HEK293T (cell line): ENCODE measurements at regions not wholly inside any gene's neighbourhood (a gene's known extent, or its start where the extent isn't known, plus 50 kb on each side); places are given as distances from the start of the nearest gene placed in this dataset.

ENCODE experiments used
- CTCF ChIA-PET: fragments of 350-600 bp; formaldehyde crosslinking; extraction: SDS; loops from one replicate; lab custom pipeline; 2021; ENCODE audit warnings: antibody characterized with exemption, inconsistent platforms; lab: Yijun Ruan, JAX
- POLR2A ChIA-PET: fragments of 350-600 bp; formaldehyde crosslinking; extraction: SDS; loops from one replicate; lab custom pipeline; 2020; ENCODE audit warnings: antibody characterized with exemption, inconsistent platforms; lab: Yijun Ruan, JAX
- DNase-seq: peaks from one replicate; pipeline ENCODE4 v3.0.0; 2012; ENCODE audit warnings: mixed read lengths; ENCODE audit errors: extremely low spot score
- ARNT ChIP-seq: fragments of 450-650 bp; IDR thresholded peaks from 2 replicates; pipeline ENCODE4 v1.6.1; 2017; ENCODE audit warnings: mild to moderate bottlenecking
- BHLHE40 ChIP-seq: fragments of 450-650 bp; IDR thresholded peaks from 2 replicates; pipeline ENCODE4 v1.6.1; 2016; ENCODE audit warnings: mild to moderate bottlenecking, moderate library complexity, borderline replicate concordance
- CTBP1 ChIP-seq: fragments of 450-650 bp; IDR thresholded peaks from 2 replicates; pipeline ENCODE4 v1.6.1; 2016; ENCODE audit warnings: borderline replicate concordance
- ELF4 ChIP-seq: fragments of 450-650 bp; IDR thresholded peaks from 2 replicates; pipeline ENCODE4 v1.6.1; 2017; ENCODE audit warnings: antibody characterized with exemption
- FOXA1 ChIP-seq: fragments of 450-650 bp; IDR thresholded peaks from 2 replicates; pipeline ENCODE4 v1.6.1; 2016; ENCODE audit warnings: mild to moderate bottlenecking
- FOXK2 ChIP-seq: fragments of 450-650 bp; IDR thresholded peaks from 2 replicates; pipeline ENCODE4 v1.6.1; 2016; ENCODE audit warnings: mild to moderate bottlenecking
- FOXM1 ChIP-seq: fragments of 450-650 bp; IDR thresholded peaks from 2 replicates; pipeline ENCODE4 v1.6.1; 2017; ENCODE audit warnings: mild to moderate bottlenecking, borderline replicate concordance
- HDGF ChIP-seq: fragments of 450-650 bp; IDR thresholded peaks from 2 replicates; pipeline ENCODE4 v1.6.1; 2017; ENCODE audit warnings: antibody characterized with exemption, borderline replicate concordance
- L3MBTL2 ChIP-seq: fragments of 450-650 bp; conservative IDR thresholded peaks from 2 replicates; pipeline ENCODE4 v1.6.1; 2016; ENCODE audit warnings: mild to moderate bottlenecking
- LEF1 ChIP-seq: fragments of 450-650 bp; IDR thresholded peaks from 2 replicates; pipeline ENCODE4 v1.6.1; 2017; ENCODE audit warnings: mild to moderate bottlenecking, borderline replicate concordance
- NFRKB ChIP-seq: fragments of 450-650 bp; IDR thresholded peaks from 2 replicates; pipeline ENCODE4 v1.6.1; 2016; ENCODE audit warnings: mild to moderate bottlenecking, moderate library complexity
- SP1 ChIP-seq: fragments of 450-650 bp; IDR thresholded peaks from 2 replicates; pipeline ENCODE4 v1.6.1; 2017
- SUZ12 ChIP-seq: fragments of 450-650 bp; IDR thresholded peaks from 2 replicates; pipeline ENCODE4 v1.6.1; 2016; ENCODE audit warnings: mild to moderate bottlenecking
- TARDBP ChIP-seq: fragments of 450-650 bp; IDR thresholded peaks from 2 replicates; pipeline ENCODE4 v1.6.1; 2016
- ZNF384 ChIP-seq: fragments of 450-650 bp; IDR thresholded peaks from 2 replicates; pipeline ENCODE4 v1.6.1; 2016
- TF ChIP-seq, protein P1 (sequence below): fragments of 450-650 bp; IDR thresholded peaks from 2 replicates; pipeline ENCODE4 v1.6.1; 2016

DNA sequence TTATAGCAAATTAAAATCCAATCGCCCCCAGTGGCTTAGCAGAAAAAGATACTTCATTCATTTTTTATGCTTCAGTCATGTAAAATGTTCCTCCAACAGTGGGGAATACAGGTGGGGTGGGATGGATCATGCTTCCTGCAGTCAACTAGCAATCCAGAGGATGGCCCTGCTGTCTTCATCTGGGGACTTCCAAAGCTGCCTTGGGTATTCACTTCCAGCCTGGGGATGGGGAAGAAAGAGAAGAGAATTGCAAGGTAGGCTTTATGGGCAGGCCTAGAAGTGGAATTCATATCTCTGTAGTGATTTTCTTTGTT, 354.8 kb upstream of the SLCO3A1 start:
- no peak for DNase-seq
- ChIA-PET POLR2A (no interaction called here), CTCF (no interaction called here)
- TF ChIP-seq CTBP1 (no peak), HDGF (no peak), ZNF384 (no peak), FOXM1 (no peak), L3MBTL2 (no peak), FOXK2 (no peak)
- TF ChIP-seq, protein P1, sequence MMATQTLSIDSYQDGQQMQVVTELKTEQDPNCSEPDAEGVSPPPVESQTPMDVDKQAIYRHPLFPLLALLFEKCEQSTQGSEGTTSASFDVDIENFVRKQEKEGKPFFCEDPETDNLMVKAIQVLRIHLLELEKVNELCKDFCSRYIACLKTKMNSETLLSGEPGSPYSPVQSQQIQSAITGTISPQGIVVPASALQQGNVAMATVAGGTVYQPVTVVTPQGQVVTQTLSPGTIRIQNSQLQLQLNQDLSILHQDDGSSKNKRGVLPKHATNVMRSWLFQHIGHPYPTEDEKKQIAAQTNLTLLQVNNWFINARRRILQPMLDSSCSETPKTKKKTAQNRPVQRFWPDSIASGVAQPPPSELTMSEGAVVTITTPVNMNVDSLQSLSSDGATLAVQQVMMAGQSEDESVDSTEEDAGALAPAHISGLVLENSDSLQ = no peak

DNA sequence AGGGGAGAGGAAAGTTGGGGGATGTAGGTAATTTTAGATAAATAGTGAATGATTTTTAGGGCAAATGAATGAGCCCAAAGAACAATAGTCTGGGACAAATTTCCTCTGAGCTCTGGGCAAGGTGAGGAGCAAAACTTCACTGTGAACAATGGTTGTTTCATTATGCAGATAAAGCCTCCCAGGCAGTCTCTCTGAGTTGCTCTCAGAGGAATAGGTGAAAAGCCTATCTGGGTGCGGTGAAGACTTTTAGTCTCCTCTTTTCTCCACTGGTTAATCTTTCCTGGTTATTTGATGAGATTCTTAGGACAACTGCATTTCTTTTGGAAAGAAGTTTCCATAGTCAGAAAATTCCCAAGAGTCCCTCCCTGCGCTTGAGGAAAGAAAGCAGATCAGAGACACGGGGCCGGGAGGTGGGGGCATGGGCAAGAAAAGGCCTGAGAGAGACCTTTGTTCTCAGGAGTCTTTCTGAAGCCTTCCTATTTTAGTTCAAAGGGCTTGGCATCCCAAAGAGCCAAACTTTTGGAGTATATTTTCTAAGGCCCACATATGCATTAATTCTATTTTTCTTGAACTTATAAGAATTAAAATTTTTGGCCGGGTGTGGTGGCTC, 353.6 kb upstream of the SLCO3A1 start:
- CTCF ChIA-PET = no interaction called here
- no peak for DNase-seq
- TF ChIP-seq BHLHE40 (no peak), SUZ12 (no peak), FOXK2 (no peak), ZNF384 (no peak), HDGF (no peak), TARDBP (no peak), NFRKB (no peak), ELF4 (no peak), SP1 (no peak), FOXM1 (no peak), CTBP1 (no peak), ARNT (no peak)
- TF ChIP-seq, protein P1 = no peak
- POLR2A ChIA-PET = no interaction called here

DNA sequence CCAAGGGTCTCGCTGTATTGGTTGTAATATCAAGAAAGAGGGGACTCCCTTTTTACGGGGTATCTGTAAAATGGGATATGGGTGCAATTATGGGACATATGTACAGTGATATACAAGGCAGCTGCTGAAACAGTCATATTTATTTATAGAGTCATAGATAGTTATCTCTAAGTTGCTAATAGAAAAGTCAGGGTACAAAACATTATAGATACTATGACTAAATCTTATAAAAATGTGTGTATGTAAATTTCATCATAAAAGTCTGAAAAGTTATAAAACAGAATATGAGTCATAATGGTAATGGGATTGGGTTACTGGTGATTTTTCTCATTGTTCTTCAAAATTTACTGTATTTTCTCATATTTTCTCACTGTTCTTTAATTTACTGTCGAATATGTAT, 344.9 kb upstream of the SLCO3A1 start:
- no peak for DNase-seq
- ChIA-PET CTCF (no interaction called here), POLR2A (no interaction called here)
- TF ChIP-seq HDGF (no peak), ELF4 (no peak)
- TF ChIP-seq, protein P1 = no peak

DNA sequence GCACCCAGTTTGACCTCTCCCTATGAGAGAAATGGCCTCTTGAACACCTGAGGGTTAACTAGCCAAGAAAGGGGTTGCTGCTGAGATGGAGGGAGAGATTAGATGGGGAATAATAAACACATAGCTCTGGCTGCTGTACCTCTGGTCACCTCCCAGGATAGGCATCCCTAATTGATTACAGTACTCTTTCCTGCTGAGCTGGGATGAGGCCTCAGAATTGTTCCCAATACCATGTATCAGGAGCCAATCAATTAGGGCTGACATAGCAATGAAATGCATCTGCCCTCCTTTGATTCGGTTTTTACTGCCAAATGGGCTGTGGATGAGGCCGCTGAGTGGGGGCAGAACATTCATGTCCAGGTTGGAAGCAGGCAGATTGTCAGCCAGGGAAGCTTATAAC, 339.4 kb upstream of the SLCO3A1 start:
- no peak for TF ChIP-seq LEF1
- no peak for TF ChIP-seq FOXM1
- no peak for TF ChIP-seq L3MBTL2
- no peak for TF ChIP-seq TARDBP
- ChIA-PET CTCF (no interaction called here), POLR2A (no interaction called here)
- DNase-seq = no peak

DNA sequence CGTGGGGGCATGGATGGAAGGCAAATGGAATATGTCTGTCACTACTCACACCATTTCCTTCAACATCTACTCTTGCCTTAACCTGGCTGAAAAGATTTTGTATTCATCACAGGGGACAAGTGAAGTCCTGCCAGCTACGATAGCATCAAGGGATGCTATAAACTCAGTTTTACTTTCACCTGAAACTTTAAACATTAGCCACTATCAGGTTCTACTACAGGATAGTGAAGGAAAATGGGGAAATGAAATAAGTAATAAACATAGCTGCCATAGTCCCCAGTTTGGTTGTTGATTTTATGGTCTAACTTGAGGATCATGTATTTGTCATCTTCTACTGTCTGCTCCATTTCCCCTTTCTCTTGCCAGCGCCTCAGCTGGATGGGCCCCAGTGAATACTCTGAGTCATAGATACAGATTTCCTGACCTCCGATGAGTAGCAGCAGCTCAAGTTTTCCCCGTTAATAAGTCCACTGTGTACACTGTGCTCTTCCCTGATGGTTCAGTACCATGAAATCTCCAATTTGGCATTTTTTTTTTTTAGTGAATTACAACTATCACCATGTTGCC, 338.2 kb upstream of the SLCO3A1 start:
- CTCF ChIA-PET = no interaction called here
- no peak for DNase-seq
- TF ChIP-seq ELF4 (no peak), CTBP1 (no peak), LEF1 (no peak), SP1 (no peak), HDGF (no peak), SUZ12 (no peak), FOXM1 (no peak), ARNT (no peak), BHLHE40 (no peak)
- POLR2A ChIA-PET = no interaction called here

DNA sequence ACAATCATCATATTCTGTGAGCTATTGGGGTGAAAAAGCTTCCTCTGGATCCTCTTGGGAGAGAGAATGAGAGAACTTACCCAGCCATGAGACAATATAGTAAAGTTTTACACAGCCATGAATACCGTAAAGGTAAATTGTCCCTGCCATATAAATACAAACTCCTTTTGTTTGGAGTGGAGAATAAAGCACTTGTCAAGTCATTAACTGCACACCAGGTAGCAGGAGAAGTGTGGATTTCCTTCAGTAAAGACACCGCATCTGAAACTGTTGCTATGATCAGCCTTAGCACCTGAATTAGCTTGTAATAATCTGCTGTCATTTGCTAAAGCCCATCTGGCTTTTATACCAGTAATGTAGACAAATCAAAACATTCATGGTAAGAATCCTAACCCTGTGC, 336.6 kb upstream of the SLCO3A1 start:
- TF ChIP-seq NFRKB (no peak), FOXK2 (no peak), FOXA1 (no peak), HDGF (no peak)
- CTCF ChIA-PET = no interaction called here
- POLR2A ChIA-PET = no interaction called here
- no peak for DNase-seq

DNA sequence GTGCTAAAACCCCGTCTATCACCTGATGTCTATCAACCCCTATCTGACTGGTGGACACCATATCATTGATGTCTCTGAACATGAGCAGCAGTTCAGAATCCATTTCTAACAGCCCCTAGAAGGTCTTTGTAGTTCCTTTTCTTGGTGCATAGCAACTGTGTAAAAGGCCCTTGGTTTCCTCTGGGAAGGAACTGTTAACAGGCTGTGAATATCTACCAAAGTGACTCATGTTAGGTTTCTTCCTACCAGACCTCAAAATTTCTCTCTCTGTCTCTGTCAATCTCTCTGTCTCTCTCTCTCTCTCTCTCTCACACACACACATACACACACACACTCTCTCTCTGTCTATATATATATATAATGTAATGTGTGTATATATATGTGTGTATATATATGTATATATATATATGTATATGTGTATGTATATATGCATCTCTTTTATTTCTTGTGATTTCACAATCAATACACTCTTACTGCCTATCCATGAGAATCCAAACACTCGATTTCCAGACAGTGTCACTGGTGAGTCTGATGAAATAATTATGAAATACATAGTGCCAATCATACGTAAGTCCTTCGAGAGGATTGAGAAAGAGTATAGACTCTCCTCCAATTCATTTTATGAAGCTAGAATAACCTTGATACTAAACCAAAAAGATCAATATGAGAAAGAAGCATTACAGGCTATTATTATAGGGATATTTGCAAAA, 335.9 kb upstream of the SLCO3A1 start:
- CTCF ChIA-PET = no interaction called here
- TF ChIP-seq SUZ12 (no peak), LEF1 (no peak), L3MBTL2 (no peak), ZNF384 (no peak)

More for the DNA sequence above, 335.9 kb upstream of the SLCO3A1 start:
- POLR2A ChIA-PET = no interaction called here
- no peak for DNase-seq
